ENCODE measurements at regions not wholly inside any gene's neighbourhood (a gene's known extent, or its start where the extent isn't known, plus 50 kb on each side); places are given as distances from the start of the nearest gene placed in this dataset.

- Histone ChIP-seq H3K9me2 (ENCODE audit: insufficient read depth, low read length) (no peaks in the 10 kb centered on the region), H3F3A (ENCODE audit: insufficient read depth, low read length, poor library complexity, severe bottlenecking) (no peaks in the 10 kb centered on the region), H3K4me2 (ENCODE audit: low read length) (no peak overlapping the region), H4K20me1 (ENCODE audit: insufficient read depth) (no peaks in the 10 kb centered on the region), H3K27ac (ENCODE audit: low read length) (no peak overlapping the region), H3K9ac (ENCODE audit: low read length) (no peak overlapping the region), H2AFZ (ENCODE audit: low read depth, low read length) (no peak overlapping the region), H3K36me3 (ENCODE audit: insufficient read depth, low read length) (no peaks in the 10 kb centered on the region), H3K4me3 (ENCODE audit: low read length) (no peak overlapping the region), H3K27me3 (ENCODE audit: insufficient read depth, low read depth, low read length) (no peaks in the 10 kb centered on the region), H3K79me2 (replicated peaks; ENCODE audit: insufficient read depth, low read length) (no peaks in the 10 kb centered on the region), H3K9me3 (ENCODE audit: low read length) (no peaks in the 10 kb centered on the region)
- TF ChIP-seq SMC3 (conservative IDR thresholded peaks at IDR 0.05; ENCODE audit: poor library complexity) (no peak), REST (IDR thresholded peaks at IDR 0.05; ENCODE audit: borderline replicate concordance) (no peak), POLR2AphosphoS5 (IDR thresholded peaks at IDR 0.05) (no peak), RAD21 (conservative IDR thresholded peaks at IDR 0.05) (no peak), EZH2 (IDR thresholded peaks at IDR 0.05; ENCODE audit: borderline replicate concordance, insufficient read depth, low read length, poor library complexity, severe bottlenecking) (no peak), MXI1 (conservative IDR thresholded peaks at IDR 0.05; ENCODE audit: poor library complexity, severe bottlenecking) (no peak), EP300 (conservative IDR thresholded peaks at IDR 0.05; ENCODE audit: poor library complexity, severe bottlenecking) (no peak), TAF1 (IDR thresholded peaks at IDR 0.05; ENCODE audit: low read depth) (no peak)
- TF ChIP-seq, protein P1, sequence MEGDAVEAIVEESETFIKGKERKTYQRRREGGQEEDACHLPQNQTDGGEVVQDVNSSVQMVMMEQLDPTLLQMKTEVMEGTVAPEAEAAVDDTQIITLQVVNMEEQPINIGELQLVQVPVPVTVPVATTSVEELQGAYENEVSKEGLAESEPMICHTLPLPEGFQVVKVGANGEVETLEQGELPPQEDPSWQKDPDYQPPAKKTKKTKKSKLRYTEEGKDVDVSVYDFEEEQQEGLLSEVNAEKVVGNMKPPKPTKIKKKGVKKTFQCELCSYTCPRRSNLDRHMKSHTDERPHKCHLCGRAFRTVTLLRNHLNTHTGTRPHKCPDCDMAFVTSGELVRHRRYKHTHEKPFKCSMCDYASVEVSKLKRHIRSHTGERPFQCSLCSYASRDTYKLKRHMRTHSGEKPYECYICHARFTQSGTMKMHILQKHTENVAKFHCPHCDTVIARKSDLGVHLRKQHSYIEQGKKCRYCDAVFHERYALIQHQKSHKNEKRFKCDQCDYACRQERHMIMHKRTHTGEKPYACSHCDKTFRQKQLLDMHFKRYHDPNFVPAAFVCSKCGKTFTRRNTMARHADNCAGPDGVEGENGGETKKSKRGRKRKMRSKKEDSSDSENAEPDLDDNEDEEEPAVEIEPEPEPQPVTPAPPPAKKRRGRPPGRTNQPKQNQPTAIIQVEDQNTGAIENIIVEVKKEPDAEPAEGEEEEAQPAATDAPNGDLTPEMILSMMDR (IDR thresholded peaks at IDR 0.05; ENCODE audit: poor library complexity, severe bottlenecking), result no peak
Observed at GRCh38 chr14:71551291-71551950, 380.8 kb upstream of the RGS6 start.

DNA sequence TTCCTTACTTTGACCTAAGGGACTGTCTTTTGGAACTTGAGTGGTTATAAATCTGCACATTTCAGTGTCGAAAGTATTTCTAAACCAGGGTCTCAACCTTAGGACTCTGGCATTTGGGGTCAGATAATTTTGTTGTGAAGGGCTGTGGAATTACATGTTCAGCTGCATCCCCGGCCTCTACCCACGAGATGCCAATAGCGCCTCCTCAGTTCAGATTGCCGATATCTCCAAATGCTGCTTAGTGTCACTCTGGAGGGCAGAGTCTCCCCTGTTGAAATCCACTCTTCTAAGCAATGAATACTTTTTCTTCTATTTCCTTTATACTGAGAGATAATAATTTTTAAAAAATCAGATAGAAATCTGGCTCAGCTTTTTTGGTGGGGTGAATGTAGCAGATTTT, 379.4 kb upstream of the RGS6 start:
- H3K36me3 ChIP-seq (ENCODE audit: insufficient read depth, low read length), result no peaks in the 10 kb centered on the region
- H3K27me3 ChIP-seq (ENCODE audit: insufficient read depth, low read depth, low read length), result no peaks in the 10 kb centered on the region
- H2AFZ ChIP-seq (ENCODE audit: low read depth, low read length), result no peak overlapping the region
- no peak overlapping the region for H3K4me3 ChIP-seq (ENCODE audit: low read length)
- no peak overlapping the region for H3K27ac ChIP-seq (ENCODE audit: low read length)
- no peak overlapping the region for H3K4me2 ChIP-seq (ENCODE audit: low read length)
- H3K9me3 ChIP-seq (ENCODE audit: low read length), result no peaks in the 10 kb centered on the region
- TF ChIP-seq SMC3 (conservative IDR thresholded peaks at IDR 0.05; ENCODE audit: poor library complexity), result no peak
- no peak for TF ChIP-seq POLR2AphosphoS5 (IDR thresholded peaks at IDR 0.05)
- no peak for TF ChIP-seq RAD21 (conservative IDR thresholded peaks at IDR 0.05)
- no peak for TF ChIP-seq REST (IDR thresholded peaks at IDR 0.05; ENCODE audit: borderline replicate concordance)
- no peak for TF ChIP-seq TAF1 (IDR thresholded peaks at IDR 0.05; ENCODE audit: low read depth)
- H3F3A ChIP-seq (ENCODE audit: insufficient read depth, low read length, poor library complexity, severe bottlenecking), result no peaks in the 10 kb centered on the region
- H4K20me1 ChIP-seq (ENCODE audit: insufficient read depth), result no peaks in the 10 kb centered on the region
- no peak overlapping the region for H3K9ac ChIP-seq (ENCODE audit: low read length)
- no peaks in the 10 kb centered on the region for H3K9me2 ChIP-seq (ENCODE audit: insufficient read depth, low read length)
- no peaks in the 10 kb centered on the region for H3K79me2 ChIP-seq (replicated peaks; ENCODE audit: insufficient read depth, low read length)
